Right lobe of liver (tissue), 4 donors: ENCODE measurements at regions not wholly inside any gene's neighbourhood (a gene's known extent, or its start where the extent isn't known, plus 50 kb on each side); places are given as distances from the start of the nearest gene placed in this dataset.

Source experiments
- CTCF ChIP-seq, 4 donors: fragments of 200-600 bp in 3 of 4; fragments of 450-650 bp in 1 of 4; IDR thresholded peaks; one replicate each; pipeline versions ENCODE4 v1.5.1 to v1.8.0; 2016 to 2022; ENCODE audit warnings: antibody characterized with exemption in 4 of 4, mild to moderate bottlenecking in 2 of 4
- POLR2A ChIP-seq: fragments of 450-650 bp; IDR thresholded peaks from one replicate; pipeline ENCODE4 v1.6.1; 2017; ENCODE audit warnings: antibody characterized with exemption, mild to moderate bottlenecking
- donor health status: DM: no; HTN: no; CAD: no.
- donor health status: DM: no; HTN: no; CAD: no.
- donor health status: DM: no; HTN: yes; CAD: no.

GRCh38 chr15:60251300-60252070, 146.3 kb downstream of the ANXA2 start:
- no peak for TF ChIP-seq POLR2A
- no peak for TF ChIP-seq CTCF (IDR thresholded peaks at IDR 0.05)
